T-helper 1 cell (primary cell): ENCODE measurements at regions not wholly inside any gene's neighbourhood (a gene's known extent, or its start where the extent isn't known, plus 50 kb on each side); places are given as distances from the start of the nearest gene placed in this dataset.

Experiments
- DNase-seq, 5 donors: peaks; one replicate each; pipeline ENCODE4 v3.0.0-alpha.2; 2012 to 2020

DNA sequence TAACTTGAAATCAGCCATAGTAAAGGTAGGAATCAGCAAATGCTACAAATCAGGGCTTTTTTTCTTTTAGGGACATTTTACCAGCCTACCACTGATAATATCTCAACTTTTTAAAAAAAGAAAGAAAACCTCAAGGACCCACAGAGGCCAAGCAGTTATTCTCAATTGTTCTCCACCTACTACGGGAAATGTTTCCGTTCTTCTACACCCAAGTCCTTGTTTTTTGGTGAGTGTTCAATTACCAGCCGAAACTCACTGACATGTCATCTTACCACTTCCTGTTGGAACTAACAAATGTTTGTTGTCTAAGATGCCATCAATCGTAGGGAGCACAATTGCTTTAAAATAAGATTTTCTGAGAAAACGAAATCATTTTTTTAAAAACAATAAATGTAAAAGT is 50.2 kb upstream of the CDK1 start:
- DNase-seq: peak in 1 of 5 donors; percentile 88

- no peak for DNase-seq
Observed at GRCh38 chr10:60726257-60726656, 52.0 kb upstream of the CDK1 start.

DNA sequence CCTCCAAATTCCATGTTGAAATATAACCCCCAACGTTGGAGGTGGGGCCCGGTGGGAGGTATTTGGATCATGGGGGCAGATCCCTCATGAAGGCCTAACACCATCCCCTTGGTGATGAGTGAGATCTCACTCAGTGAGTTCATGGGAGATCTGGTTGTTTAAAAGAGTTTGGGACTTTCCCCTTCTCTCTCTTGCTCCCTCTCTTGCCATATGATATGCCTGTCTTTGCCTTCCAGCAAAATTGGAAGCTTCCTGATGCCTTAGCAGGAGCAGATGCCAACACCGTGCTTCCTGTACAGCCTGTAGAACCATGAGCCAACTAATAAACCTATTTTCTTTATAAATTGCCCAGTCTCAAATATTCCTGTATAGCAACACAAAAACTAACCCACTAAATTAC is 55.7 kb upstream of the CDK1 start:
- DNase-seq: no peak

GRCh38 chr10:60719721-60720120 is 58.6 kb upstream of the CDK1 start:
- no peak for DNase-seq

- no peak for DNase-seq
Observed at GRCh38 chr10:60718886-60719285, 59.4 kb upstream of the CDK1 start.

GRCh38 chr10:60717852-60718251 is 60.4 kb upstream of the CDK1 start:
- DNase-seq: peak in 1 of 5 donors; percentile 22

DNA sequence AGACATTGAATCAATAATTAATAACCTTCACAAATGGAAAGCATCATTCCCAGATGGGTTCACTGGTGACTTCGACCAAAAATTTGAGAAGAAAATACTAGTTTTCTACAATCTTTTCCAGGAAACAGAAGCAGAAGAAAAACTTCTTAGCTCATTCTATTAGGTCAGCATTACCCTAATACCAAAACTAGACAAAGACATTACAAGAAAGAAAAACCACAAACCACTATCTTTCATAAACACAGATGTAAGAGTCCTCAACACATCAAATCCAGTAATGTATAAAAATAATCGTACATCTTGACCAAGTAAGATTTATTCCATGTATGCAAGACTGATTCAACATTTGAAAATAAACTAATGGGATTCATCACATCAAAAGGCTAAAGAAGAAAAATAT is 64.0 kb upstream of the CDK1 start:
- DNase-seq: peak in 1 of 5 donors; percentile 62

DNA sequence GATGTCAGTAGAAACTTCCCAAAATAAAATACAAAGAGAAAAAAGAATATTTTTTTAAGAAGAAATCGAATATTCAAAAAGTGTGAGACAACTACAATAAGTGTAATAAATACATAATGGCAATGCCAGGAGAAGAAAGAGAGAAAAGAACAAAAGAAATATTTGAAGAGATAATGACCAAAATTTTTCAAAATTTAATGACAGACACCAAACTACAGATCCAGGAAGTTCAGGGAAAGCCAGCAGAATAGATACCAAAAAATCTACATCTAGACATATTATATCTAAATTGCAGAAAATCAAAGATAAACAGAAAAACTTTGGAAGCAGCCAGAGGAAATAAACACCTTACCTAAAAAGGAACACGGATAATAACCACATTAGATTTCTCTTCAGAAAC is 66.8 kb upstream of the CDK1 start:
- no peak for DNase-seq

- DNase-seq: peak in 1 of 5 donors; percentile 39
Observed at GRCh38 chr10:60710041-60710440, 68.2 kb upstream of the CDK1 start.

DNA sequence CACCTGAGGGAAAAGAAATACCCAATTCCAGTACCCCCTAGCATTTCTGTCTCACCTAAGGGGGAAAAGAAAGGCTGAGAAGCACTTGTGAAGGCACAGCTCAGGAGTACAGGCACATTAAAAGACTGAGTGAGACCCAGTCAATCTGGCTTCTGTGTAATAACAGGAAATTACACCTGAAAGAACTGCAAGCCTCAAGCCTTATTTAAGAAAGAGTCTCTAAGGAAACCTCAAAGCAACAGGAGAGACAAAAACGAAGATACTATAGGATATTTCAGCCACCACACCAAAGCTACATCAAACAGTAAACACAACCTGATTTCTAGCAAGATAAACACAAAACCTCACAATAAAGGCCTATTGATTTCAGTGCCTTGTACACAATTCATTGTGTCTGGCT is 69.6 kb upstream of the CDK1 start:
- peak in 1 of 5 donors; percentile 72 for DNase-seq

DNA sequence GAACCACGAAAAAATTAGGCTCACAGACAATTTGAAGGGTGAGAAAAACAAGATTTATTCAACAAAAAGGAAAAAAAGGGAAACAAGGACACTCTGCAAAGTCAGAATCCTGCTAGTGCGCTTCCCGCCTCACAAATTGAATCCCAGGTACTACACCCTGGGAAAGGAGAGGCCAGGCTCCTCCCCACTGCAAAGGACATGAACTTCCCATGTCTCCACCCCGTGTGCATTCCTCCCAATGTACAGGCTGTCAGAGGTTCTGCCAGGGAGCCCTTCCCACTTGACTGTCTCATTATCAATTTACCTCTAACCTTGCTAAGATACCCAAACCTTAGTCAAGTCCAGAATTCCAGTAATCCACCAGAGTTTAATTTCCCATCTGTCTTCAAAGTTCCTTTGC is 70.4 kb upstream of the CDK1 start:
- DNase-seq: no peak

- no peak for DNase-seq
Observed at GRCh38 chr10:60706146-60706545, 72.1 kb upstream of the CDK1 start.

DNA sequence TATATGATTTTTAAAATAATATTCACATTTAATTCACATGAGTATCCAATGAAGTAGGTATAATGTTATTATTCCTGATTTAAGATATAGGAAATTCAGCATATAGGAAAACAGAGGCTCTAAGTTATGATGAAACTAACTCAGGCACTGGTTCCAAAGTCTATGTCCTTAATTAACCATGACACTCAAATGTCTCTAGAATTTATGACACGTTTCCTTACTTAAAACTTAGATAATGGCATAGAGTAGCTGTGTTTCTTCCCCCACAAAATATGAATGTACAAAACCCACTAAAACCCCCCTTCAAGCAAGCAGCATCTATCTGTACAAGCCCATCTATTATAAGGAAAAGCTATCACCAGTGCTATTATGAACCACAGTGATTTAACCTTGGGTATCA is 72.9 kb upstream of the CDK1 start:
- DNase-seq: no peak

DNA sequence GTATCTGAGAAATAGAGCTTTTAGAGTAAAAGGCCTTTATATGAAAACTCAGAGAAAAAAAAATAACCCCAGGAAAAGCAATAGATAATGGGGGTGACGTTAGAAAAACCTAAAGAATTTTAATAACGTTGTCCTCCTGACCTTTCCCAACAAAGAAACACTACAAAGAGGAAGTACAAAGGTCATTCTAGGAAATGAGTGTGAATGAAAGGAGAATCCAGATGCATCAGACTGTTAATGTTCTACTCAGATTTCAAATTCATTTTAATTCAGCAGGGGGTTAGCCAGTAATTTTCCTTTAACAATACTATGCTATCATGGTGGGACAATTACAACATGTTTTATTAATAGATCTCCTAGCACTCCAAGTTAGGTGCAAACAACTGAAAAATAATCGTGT is 73.8 kb upstream of the CDK1 start:
- no peak for DNase-seq

- no peak for DNase-seq
Observed at GRCh38 chr10:60703266-60704041, 74.8 kb upstream of the CDK1 start.

DNA sequence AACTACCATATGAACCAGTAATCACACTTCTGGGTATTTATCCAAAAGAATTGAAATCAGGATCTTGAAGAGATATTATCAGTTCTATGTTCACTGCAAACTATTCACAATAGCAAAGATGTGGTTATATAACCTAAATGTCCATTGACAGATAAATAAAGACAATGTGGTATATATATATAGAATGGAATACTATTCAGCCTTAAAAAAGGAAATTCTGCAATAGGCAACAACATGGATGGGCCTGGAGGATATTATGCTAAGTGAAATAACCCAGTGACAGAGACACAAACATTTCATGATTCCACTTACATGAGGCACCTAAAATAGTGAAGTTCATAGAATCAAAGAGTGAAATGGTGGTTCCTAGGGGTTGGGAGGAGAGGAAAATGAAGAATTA is 90.6 kb upstream of the CDK1 start:
- DNase-seq: no peak

- DNase-seq: no peak
Observed at GRCh38 chr10:60684091-60684490, 94.2 kb upstream of the CDK1 start.

- DNase-seq: no peak
Observed at GRCh38 chr10:60681103-60681502, 97.2 kb upstream of the CDK1 start.

DNA sequence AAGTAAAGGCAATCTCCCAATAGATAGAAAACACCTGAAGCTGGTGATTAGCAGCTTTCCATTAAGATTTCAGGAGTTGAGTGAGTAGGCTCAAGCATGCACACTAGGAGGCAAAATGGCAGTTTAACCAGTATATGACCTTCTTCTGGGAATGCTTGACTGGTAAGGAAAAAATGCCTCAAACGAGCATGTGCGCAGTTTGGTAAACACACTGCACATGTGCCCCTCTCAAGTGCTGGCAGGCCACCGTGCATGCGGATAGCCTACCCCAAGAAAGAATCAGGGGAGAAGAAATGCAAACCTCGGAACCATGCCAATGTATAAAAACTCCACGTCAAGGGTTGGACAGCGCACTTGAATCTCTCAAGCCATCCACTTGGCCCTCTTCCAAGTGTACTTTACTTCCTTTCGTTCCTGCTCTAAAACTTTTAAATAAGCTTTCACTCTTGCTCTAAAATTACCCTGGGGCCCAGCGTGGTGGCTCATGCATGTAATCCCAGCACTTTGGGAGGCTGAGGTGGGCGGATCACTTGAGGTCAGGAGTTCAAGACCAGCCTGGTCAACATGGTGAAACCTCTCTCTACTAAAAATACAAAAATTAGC is 98.8 kb upstream of the CDK1 start:
- DNase-seq: no peak

- no peak for DNase-seq
Observed at GRCh38 chr10:60678978-60679377, 99.3 kb upstream of the CDK1 start.

- no peak for DNase-seq
Observed at GRCh38 chr10:60677531-60678129, 100.6 kb upstream of the CDK1 start.

- DNase-seq: no peak
Observed at GRCh38 chr10:60675236-60675635, 103.0 kb upstream of the CDK1 start.

DNA sequence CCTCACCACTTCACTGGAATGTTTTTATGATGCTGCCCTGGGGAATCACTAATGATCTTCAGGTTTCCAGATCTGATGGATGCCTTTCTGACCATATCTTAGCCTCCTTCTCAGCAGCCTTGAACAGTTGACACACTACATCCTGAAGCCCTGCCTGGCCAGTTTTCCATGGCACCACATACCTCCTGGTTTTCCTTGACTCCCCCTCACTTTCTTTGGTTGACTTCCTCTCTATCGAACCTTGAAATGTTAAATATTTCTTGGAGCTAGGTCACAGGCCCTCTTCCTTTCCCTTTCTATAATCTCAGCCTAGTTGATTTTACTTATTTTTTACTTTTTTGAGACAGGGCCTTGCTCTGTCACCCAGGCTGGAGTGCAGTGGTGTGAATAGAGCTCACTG is 108.8 kb upstream of the CDK1 start:
- DNase-seq: no peak

GRCh38 chr10:60666221-60666620 is 112.1 kb upstream of the CDK1 start:
- peak in 1 of 5 donors; percentile 33 for DNase-seq
